Skeletal muscle tissue (tissue), 3 donors: ENCODE measurements at regions not wholly inside any gene's neighbourhood (a gene's known extent, or its start where the extent isn't known, plus 50 kb on each side); places are given as distances from the start of the nearest gene placed in this dataset.

Experiments used
- H3K27ac ChIP-seq: one replicate; pipeline ENCODE4 v1.7.0; 2013; ENCODE audit warnings: mild to moderate bottlenecking, low read depth, low read length, inconsistent platforms
- H3K27me3 ChIP-seq, 3 donors: one replicate each; pipeline ENCODE4 v1.7.0; 2013; ENCODE audit warnings: low read length in 3 of 3; ENCODE audit not compliant: control insufficient read depth in 3 of 3, insufficient read depth in 3 of 3
- H3K36me3 ChIP-seq, 3 donors: one replicate each; pipeline ENCODE4 v1.7.0; 2013; ENCODE audit warnings: low read length in 3 of 3; ENCODE audit not compliant: control insufficient read depth in 3 of 3, insufficient read depth in 3 of 3
- H3K4me1 ChIP-seq, 3 donors: one replicate each; pipeline ENCODE4 v1.7.0; 2013; ENCODE audit warnings: low read length in 3 of 3, mild to moderate bottlenecking in 3 of 3; ENCODE audit not compliant: control insufficient read depth in 3 of 3, insufficient read depth in 3 of 3
- H3K4me3 ChIP-seq, 3 donors: one replicate each; pipeline ENCODE4 v1.7.0; 2013; ENCODE audit warnings: low read length in 3 of 3
- H3K9ac ChIP-seq, 3 donors: one replicate each; pipeline ENCODE4 v1.7.0; 2013; ENCODE audit warnings: low read length in 3 of 3, mild to moderate bottlenecking in 3 of 3, moderate library complexity in 2 of 3, low read depth in 1 of 3
- H3K9me3 ChIP-seq, 3 donors: one replicate each; pipeline ENCODE4 v1.7.0; 2013; ENCODE audit warnings: low read length in 3 of 3; ENCODE audit not compliant: control insufficient read depth in 3 of 3
- donor health status: Osteomylitis.

DNA sequence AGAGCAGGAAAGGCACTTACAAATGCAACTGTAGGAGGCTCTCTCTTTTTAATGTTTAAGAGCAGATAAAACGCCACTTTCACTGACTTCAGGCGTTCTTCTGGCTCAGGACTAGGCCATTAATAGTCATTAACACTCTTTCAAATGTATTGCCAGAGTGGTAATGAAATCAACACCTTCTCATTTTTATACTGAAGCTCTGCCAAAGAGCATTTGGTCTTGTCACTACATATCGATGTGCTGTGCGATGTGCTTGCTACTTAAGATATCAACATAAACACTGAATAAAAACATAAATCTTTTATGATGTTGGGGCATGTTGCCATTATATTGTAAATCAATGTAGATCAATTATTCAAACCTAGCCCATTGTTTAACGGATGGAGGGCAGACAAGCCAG, 634.7 kb downstream of the ARL4A start:
- no peak overlapping the region for H3K9ac ChIP-seq
- no peak overlapping the region for H3K27ac ChIP-seq
- peak overlapping the region in 1 of 3 donors; percentile 31 for H3K4me3 ChIP-seq
- H3K27me3 ChIP-seq = no peaks in the 10 kb centered on the region
- no peaks in the 10 kb centered on the region for H3K4me1 ChIP-seq
- no peaks in the 10 kb centered on the region for H3K36me3 ChIP-seq
- no peaks in the 10 kb centered on the region for H3K9me3 ChIP-seq

DNA sequence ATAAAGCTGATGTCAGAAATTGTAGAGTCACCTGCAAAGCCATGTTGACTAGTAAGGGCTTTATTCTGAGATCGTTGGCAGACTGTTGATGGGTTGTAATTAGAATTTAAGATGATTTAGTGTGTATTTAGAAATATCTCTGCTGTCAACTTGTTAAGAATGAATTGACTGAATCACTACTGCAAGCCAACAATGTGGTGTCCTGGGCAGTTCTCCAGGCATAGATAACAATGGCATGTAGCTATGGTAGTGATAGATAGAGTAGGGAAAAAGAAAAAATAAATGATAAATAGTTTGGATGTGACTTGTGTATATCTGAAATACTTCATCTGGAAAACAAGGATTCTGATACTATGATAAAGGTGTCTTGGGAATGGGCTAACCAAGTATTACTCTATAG, 640.2 kb downstream of the ARL4A start:
- Histone ChIP-seq H3K4me1 (no peaks in the 10 kb centered on the region), H3K4me3 (no peak overlapping the region), H3K36me3 (no peaks in the 10 kb centered on the region), H3K27me3 (no peaks in the 10 kb centered on the region), H3K27ac (no peak overlapping the region), H3K9me3 (no peaks in the 10 kb centered on the region), H3K9ac (no peak overlapping the region)

DNA sequence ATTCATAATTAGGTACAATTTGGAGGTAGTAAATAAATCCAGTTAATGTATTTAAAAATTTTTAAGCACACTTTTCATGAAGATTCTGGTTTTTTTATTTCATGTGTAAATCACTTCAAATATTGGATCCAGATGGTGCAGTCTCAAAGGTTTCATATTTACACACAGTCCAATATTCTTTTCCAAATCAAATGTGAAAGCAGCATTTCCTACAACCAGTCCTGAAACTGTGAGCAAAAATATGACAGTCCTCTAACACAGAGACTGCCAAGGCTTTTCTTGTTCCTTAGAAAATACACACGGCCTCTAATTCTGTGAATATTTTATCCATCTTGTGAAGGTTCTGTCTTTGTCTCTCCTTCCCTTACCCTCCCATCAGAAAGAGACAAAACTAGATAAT, 645.9 kb downstream of the ARL4A start:
- no peaks in the 10 kb centered on the region for H3K36me3 ChIP-seq
- H3K27ac ChIP-seq = no peak overlapping the region
- H3K9ac ChIP-seq = no peak overlapping the region
- no peaks in the 10 kb centered on the region for H3K27me3 ChIP-seq
- H3K4me1 ChIP-seq = no peaks in the 10 kb centered on the region
- H3K4me3 ChIP-seq = no peak overlapping the region
- no peaks in the 10 kb centered on the region for H3K9me3 ChIP-seq

DNA sequence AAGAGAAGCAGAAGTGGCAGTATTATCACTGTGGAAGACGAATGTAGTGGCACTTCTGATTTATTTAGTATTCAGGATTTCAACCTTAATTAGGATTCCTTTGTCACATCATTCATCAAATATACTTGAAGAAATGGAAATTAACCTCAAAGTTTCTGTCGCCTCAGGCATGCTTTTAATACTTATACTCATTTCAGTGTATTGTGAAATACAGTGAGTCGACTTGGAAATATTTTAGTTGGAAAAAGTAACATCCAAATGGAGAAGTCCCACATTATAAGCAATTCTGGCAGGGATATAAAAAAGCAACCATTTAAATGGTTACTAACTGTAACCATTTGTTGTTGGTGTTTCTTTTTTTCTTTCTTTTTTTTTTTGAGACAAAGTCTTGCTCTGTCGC, 648.8 kb downstream of the ARL4A start:
- Histone ChIP-seq H3K27ac (no peak overlapping the region), H3K36me3 (no peaks in the 10 kb centered on the region), H3K27me3 (no peaks in the 10 kb centered on the region), H3K9ac (no peak overlapping the region), H3K9me3 (no peaks in the 10 kb centered on the region), H3K4me1 (no peaks in the 10 kb centered on the region), H3K4me3 (no peak overlapping the region)

DNA sequence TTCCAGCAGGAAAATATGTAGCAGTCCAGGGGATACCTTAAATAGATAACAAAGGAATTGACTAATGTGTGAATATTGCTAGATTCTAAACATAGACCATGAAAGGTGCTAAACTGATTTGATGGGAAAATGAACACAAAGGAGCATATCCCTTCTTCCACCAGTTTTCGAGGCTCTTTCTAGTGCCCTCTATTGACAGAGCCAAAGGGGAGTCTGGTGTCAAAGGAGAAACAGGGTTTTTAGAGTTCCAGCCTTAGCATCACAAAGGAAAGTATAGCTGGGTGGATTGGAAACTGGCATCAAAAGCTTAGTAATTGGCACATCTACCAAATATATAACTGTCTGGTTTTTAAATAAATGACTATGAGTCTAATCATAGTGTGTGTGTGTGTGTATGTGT, 636.8 kb downstream of the ETV1 start:
- Histone ChIP-seq H3K9me3 (peaks cover 0 to 2% (median 0%) of the 10 kb centered on the region in 3 donors), H3K9ac (no peak overlapping the region), H3K27me3 (no peaks in the 10 kb centered on the region), H3K36me3 (no peaks in the 10 kb centered on the region), H3K27ac (no peak overlapping the region), H3K4me1 (no peaks in the 10 kb centered on the region), H3K4me3 (no peak overlapping the region)

DNA sequence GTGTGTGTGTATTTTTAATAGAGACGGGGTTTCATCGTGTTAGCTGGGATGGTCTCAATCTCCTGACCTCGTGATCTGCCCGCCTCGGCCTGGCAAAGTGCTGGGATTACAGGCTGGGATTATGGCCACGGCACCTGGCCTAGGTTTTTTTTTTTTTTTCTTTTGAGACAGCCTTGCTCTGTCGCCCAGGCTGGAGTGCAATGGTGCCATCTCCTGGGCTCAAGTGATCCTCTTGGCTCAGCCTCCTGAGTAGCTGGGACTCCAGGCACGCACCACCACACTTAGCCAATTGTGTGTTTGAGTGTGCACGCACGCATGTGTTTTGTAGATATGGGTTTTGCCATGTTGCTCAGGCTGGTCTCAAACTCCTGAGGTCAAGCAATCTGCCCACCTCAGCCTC, 629.8 kb downstream of the ETV1 start:
- H3K36me3 ChIP-seq = no peaks in the 10 kb centered on the region
- H3K4me1 ChIP-seq = no peaks in the 10 kb centered on the region
- H3K27me3 ChIP-seq = no peaks in the 10 kb centered on the region
- no peak overlapping the region for H3K27ac ChIP-seq
- no peak overlapping the region for H3K9ac ChIP-seq
- peaks cover 0 to 2% (median 0%) of the 10 kb centered on the region in 3 donors for H3K9me3 ChIP-seq
- no peak overlapping the region for H3K4me3 ChIP-seq

DNA sequence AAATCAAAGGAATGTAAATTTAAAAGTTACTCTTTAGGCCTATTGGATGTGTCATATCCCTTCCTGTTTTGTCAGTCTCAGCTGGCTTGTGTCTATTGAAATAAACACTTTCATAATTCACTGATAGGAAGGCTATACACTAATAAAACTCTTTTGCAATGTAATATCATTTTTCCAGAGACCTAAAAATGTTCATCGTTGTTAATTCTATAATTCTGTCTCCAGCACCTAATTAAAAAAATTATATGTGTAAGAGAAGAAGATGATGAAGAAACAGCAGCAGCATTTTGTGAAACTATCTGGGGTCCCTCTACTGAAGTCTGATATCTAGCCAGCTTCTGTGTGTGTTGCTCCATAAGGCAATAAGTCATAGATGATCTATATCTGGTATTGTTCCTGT, 602.7 kb downstream of the ETV1 start:
- H3K9ac ChIP-seq = no peak overlapping the region
- no peak overlapping the region for H3K4me3 ChIP-seq
- H3K27me3 ChIP-seq = no peaks in the 10 kb centered on the region
- H3K4me1 ChIP-seq = no peaks in the 10 kb centered on the region
- H3K36me3 ChIP-seq = no peaks in the 10 kb centered on the region
- no peaks in the 10 kb centered on the region for H3K9me3 ChIP-seq
- no peak overlapping the region for H3K27ac ChIP-seq

DNA sequence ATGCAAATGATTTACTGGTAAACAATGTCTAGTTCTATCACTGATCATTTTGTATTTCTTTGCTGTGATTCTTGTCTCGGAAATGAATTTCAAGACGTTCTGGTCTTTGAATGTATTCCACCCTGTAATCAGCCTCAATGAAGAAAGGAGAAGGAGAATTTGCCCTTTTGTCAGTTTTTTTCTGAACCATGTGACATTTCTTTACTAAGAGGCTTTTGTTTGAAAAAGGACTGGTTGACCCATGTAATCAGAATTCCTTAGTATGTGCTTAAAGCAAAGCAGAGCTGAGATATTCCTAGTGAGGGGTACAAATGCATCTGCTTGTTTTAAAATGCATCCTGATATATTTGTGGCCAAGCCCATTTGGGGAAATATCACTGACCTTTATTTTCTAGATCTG, 581.6 kb downstream of the ETV1 start:
- no peak overlapping the region for H3K9ac ChIP-seq
- H3K36me3 ChIP-seq = no peaks in the 10 kb centered on the region
- no peak overlapping the region for H3K27ac ChIP-seq
- no peaks in the 10 kb centered on the region for H3K9me3 ChIP-seq
- H3K4me1 ChIP-seq = no peaks in the 10 kb centered on the region
- H3K27me3 ChIP-seq = no peaks in the 10 kb centered on the region
- no peak overlapping the region for H3K4me3 ChIP-seq

DNA sequence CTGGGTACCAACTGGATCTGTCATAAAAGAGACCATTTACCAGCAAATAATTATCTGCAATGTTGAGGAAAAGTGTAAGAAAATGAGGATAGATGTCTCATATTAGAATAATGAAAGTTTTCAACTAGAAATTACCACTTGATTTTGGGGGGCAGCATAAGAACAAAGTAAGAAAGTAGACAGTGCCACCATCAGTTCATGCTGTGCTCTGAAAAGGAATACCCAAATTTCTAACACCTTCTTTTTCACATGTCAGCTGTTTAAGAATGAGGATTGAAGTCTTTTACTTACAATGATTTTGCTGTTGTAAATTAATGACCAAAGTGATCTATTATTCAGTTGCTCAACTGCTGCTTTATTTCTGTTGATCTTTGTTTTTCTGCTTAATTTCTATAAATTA, 578.3 kb downstream of the ETV1 start:
- H3K4me1 ChIP-seq = peaks cover 0 to 4% (median 4%) of the 10 kb centered on the region in 3 donors
- H3K27me3 ChIP-seq = no peaks in the 10 kb centered on the region
- H3K9me3 ChIP-seq = no peaks in the 10 kb centered on the region
- H3K27ac ChIP-seq = no peak overlapping the region
- H3K9ac ChIP-seq = no peak overlapping the region
- no peaks in the 10 kb centered on the region for H3K36me3 ChIP-seq
- H3K4me3 ChIP-seq = no peak overlapping the region

DNA sequence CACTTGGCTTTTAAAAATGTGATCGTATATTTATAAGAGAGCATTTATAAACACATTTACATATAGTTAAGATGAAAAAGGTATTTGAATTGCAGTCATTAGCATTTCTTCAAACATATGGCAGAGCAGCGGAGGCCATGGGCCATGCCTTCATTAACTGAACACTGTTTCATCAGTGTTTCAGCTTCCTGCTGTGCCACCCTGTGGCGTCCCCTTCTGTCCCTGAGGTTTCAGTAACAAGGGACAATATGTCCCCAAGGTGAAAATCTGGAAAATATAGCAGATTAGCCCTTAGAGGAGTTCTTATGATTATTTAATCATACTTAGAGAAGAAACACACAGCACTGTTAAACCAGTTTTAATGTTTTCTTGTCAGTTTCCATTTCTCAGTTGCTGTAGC, 577.8 kb downstream of the ETV1 start:
- Histone ChIP-seq H3K9me3 (no peaks in the 10 kb centered on the region), H3K36me3 (no peaks in the 10 kb centered on the region), H3K27ac (no peak overlapping the region)

DNA sequence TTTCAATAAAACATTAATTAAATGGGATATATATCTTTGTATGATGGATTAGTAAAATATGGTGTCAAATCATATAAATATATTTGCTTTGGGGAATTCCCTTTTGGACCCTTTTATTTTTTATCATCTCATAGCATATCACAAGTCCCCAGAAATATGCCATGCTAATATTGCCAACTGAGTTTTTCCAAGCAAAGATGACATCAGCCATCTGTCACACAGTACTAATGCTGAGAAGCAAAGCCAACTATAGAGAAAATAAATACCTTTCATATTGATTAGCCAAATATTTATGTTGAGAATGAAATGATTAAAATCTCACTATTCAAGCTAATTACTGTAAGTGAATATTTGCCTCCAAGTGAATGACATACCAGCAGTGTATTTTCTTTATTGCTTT, 575.3 kb downstream of the ETV1 start:
- H3K36me3 ChIP-seq = no peaks in the 10 kb centered on the region
- no peak overlapping the region for H3K9ac ChIP-seq
- peak overlapping the region; percentile 77 for H3K27ac ChIP-seq
- H3K4me1 ChIP-seq = peaks cover 0 to 4% (median 4%) of the 10 kb centered on the region in 3 donors
- H3K9me3 ChIP-seq = no peaks in the 10 kb centered on the region
- H3K4me3 ChIP-seq = peak overlapping the region; percentile 41 to 54 (median 46)
- H3K27me3 ChIP-seq = no peaks in the 10 kb centered on the region

More for the DNA sequence above, 577.8 kb downstream of the ETV1 start:
- Histone ChIP-seq H3K9ac (no peak overlapping the region), H3K4me1 (peaks cover 0 to 4% (median 4%) of the 10 kb centered on the region in 3 donors), H3K4me3 (no peak overlapping the region), H3K27me3 (no peaks in the 10 kb centered on the region)
